Ovary (tissue), 3 donors: ENCODE measurements at regions not wholly inside any gene's neighbourhood (a gene's known extent, or its start where the extent isn't known, plus 50 kb on each side); places are given as distances from the start of the nearest gene placed in this dataset.

Source experiments
- CTCF ChIP-seq, 3 donors: fragments of 450-650 bp in 2 of 3; fragments of 200-600 bp in 1 of 3; IDR thresholded peaks; one replicate each; pipeline versions ENCODE4 v1.5.1 to v1.8.0; 2016 to 2022; ENCODE audit warnings: antibody characterized with exemption in 3 of 3, mild to moderate bottlenecking in 1 of 3
- POLR2A ChIP-seq: fragments of 450-650 bp; IDR thresholded peaks from one replicate; pipeline ENCODE4 v1.6.1; 2017; ENCODE audit warnings: antibody characterized with exemption, mild to moderate bottlenecking, moderate library complexity
- donor health status: DM: no; HTN: no; CAD: no.

GRCh38 chr5:3230254-3230653 is 365.4 kb upstream of the IRX1 start:
- TF ChIP-seq CTCF (IDR thresholded peaks at IDR 0.05): no peak
- TF ChIP-seq POLR2A: no peak
